ENCODE measurements at regions not wholly inside any gene's neighbourhood (a gene's known extent, or its start where the extent isn't known, plus 50 kb on each side); places are given as distances from the start of the nearest gene placed in this dataset.
A peak's percentile ranks its signal among the peaks of the same experiment; 100 is the strongest.

GRCh38 chr3:193800138-193801043 is 207.4 kb downstream of the OPA1 start:
- Histone ChIP-seq H3K4me1 (peaks cover 0 to 2% (median 1%) of the 10 kb centered on the region in 4 donors), H3K27me3 (no peaks in the 10 kb centered on the region), H3K9me3 (no peaks in the 10 kb centered on the region), H3K27ac (replicated peaks in 1 of 4) (no peak overlapping the region), H3K4me3 (no peak overlapping the region), H3K36me3 (no peaks in the 10 kb centered on the region)
- DNase-seq (ENCODE audit: extremely low spot score), result no peak
- 75% methylated on average over 11 of the region's 12 CpGs for WGBS
- intact Hi-C loops (cut with DNase I), result no loop called here
- TF ChIP-seq EP300 (IDR thresholded peaks at IDR 0.05), result no peak
- TF ChIP-seq POLR2A (IDR thresholded peaks at IDR 0.05; ENCODE audit: low read depth), result no peak
- TF ChIP-seq POLR2AphosphoS5 (IDR thresholded peaks at IDR 0.05), result no peak

DNA sequence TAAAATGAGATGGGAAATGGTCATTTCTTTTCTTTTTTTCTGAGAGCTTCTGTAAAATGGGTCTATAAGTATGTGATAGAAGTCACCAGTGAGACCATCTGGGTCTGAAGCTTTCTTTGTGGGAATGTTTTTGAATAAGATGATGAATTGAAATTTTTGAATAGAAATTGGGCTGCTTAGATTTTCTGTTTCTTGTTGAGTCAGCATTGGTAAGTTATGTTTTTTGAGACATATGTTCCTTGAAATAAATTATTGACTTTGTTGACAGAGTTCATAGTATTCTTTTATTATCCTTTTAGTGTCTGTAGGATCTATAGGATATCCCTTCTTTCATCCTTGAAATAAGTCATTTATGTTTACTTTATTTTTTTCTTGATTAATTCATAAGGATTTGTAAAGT is 208.1 kb downstream of the OPA1 start:
- no peaks in the 10 kb centered on the region for H3K27me3 ChIP-seq
- H3K4me1 ChIP-seq, result peaks cover 0 to 6% (median 5%) of the 10 kb centered on the region in 4 donors
- H3K27ac ChIP-seq (replicated peaks in 1 of 4), result no peak overlapping the region
- DNase-seq (ENCODE audit: extremely low spot score), result no peak
- no peaks in the 10 kb centered on the region for H3K9me3 ChIP-seq
- TF ChIP-seq EP300 (IDR thresholded peaks at IDR 0.05) (no peak), POLR2A (IDR thresholded peaks at IDR 0.05; ENCODE audit: low read depth) (no peak), CTCF (IDR thresholded peaks at IDR 0.05) (no peak), POLR2AphosphoS5 (IDR thresholded peaks at IDR 0.05) (no peak)
- H3K4me3 ChIP-seq, result no peak overlapping the region
- H3K36me3 ChIP-seq, result no peaks in the 10 kb centered on the region
- intact Hi-C loops (cut with DNase I), result no loop called here

DNA sequence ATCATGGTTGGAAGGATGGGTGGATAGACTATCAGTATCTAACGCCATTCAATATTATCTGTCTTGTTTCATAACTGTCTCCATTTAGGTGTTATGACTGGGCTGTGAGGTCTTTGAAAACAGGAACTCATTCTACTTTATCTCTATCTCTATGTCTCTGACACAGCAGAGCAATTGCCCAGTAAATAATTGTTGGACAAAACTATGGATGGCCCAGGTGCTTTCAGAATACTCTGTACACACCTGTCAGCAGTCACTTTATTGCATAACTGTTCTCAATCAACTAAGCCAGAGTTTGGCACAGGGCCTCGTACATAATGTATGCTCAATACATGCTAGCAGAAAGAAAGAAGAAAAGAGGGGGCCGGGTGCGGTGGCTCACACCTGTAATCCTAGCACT is 210.3 kb downstream of the OPA1 start:
- Histone ChIP-seq H3K27me3 (no peaks in the 10 kb centered on the region), H3K9me3 (no peaks in the 10 kb centered on the region), H3K36me3 (no peaks in the 10 kb centered on the region), H3K27ac (replicated peaks in 1 of 4) (no peak overlapping the region), H3K4me3 (no peak overlapping the region), H3K4me1 (peaks cover 0 to 6% (median 5%) of the 10 kb centered on the region in 4 donors)
- no peak for DNase-seq (ENCODE audit: extremely low spot score)
- intact Hi-C loops (cut with DNase I), result no loop called here
- TF ChIP-seq CTCF (IDR thresholded peaks at IDR 0.05) (no peak), POLR2A (IDR thresholded peaks at IDR 0.05; ENCODE audit: low read depth) (no peak), POLR2AphosphoS5 (IDR thresholded peaks at IDR 0.05) (no peak), EP300 (IDR thresholded peaks at IDR 0.05) (no peak)
- WGBS, result 87% methylated on average over 4 of the region's 4 CpGs

DNA sequence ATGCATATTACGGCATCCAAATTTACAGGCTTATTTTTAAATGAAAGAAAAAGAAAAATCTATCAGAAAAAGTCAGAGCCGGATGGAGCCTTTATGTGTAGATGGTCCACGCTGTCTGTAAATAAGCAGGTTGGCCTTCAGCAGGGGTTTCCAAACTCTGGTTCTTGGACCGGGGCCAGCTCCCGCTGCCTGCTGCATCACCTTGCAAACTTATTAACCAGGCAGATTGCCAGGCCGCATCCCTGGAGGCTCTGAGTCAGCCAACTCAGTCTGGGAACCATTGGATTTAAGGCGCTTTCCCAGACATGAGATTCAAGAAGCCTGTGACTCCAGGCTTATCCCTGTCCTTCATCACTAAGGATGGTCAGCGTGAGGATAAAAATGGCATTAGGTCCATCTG is 212.4 kb downstream of the OPA1 start:
- intact Hi-C loops (cut with DNase I), result no loop called here
- no peaks in the 10 kb centered on the region for H3K36me3 ChIP-seq
- no peak overlapping the region for H3K4me3 ChIP-seq
- no peak for DNase-seq (ENCODE audit: extremely low spot score)
- WGBS, result 47% methylated on average over 8 of the region's 8 CpGs
- TF ChIP-seq CTCF (IDR thresholded peaks at IDR 0.05), result no peak
- TF ChIP-seq POLR2A (IDR thresholded peaks at IDR 0.05; ENCODE audit: low read depth), result no peak
- peak in 1 of 2 donors; percentile 34 for TF ChIP-seq POLR2AphosphoS5 (IDR thresholded peaks at IDR 0.05)
- TF ChIP-seq EP300 (IDR thresholded peaks at IDR 0.05), result no peak
- H3K9me3 ChIP-seq, result no peaks in the 10 kb centered on the region
- H3K27me3 ChIP-seq, result no peaks in the 10 kb centered on the region
- H3K4me1 ChIP-seq, result peaks cover 0 to 6% (median 5%) of the 10 kb centered on the region in 4 donors
- H3K27ac ChIP-seq (replicated peaks in 1 of 4), result no peak overlapping the region

DNA sequence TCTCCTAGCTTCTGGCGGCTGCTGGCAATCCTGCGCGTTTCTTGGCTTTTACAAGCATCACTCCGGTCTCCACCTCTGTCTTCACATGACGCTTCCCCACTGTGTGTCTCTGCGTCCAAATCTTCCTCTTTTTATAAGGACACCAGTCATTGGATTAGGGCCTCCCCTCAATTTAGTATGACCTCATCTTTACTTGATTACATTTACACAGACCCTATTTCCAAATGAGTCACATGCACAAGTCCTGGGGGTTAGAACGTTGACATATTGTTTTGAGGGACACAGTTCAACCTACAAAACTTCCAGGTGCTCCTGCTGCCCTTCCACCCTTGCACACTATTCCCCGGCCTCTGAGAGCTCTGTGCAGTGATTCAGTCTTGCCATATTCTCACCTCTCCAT is 215.3 kb downstream of the OPA1 start:
- no peak for TF ChIP-seq POLR2A (IDR thresholded peaks at IDR 0.05; ENCODE audit: low read depth)
- Histone ChIP-seq H3K36me3 (no peaks in the 10 kb centered on the region), H3K27ac (replicated peaks in 1 of 4) (no peak overlapping the region), H3K4me1 (peaks cover 0 to 6% (median 5%) of the 10 kb centered on the region in 4 donors), H3K27me3 (no peaks in the 10 kb centered on the region), H3K9me3 (no peaks in the 10 kb centered on the region), H3K4me3 (no peak overlapping the region)
- DNase-seq (ENCODE audit: extremely low spot score), result no peak
- 96% methylated on average over 8 of the region's 8 CpGs for WGBS
- intact Hi-C loops (cut with DNase I), result no loop called here
